ENCODE measurements at regions not wholly inside any gene's neighbourhood (a gene's known extent, or its start where the extent isn't known, plus 50 kb on each side); places are given as distances from the start of the nearest gene placed in this dataset.

- TF ChIP-seq ZFX (IDR thresholded peaks at IDR 0.05; ENCODE audit: borderline replicate concordance) (no peak), CTCF (IDR thresholded peaks at IDR 0.05) (no peak)
- H3K27ac ChIP-seq: no peak overlapping the region
These were observed 233.1 kb upstream of the USP24 start for GRCh38 chr1:55448261-55448660.

DNA sequence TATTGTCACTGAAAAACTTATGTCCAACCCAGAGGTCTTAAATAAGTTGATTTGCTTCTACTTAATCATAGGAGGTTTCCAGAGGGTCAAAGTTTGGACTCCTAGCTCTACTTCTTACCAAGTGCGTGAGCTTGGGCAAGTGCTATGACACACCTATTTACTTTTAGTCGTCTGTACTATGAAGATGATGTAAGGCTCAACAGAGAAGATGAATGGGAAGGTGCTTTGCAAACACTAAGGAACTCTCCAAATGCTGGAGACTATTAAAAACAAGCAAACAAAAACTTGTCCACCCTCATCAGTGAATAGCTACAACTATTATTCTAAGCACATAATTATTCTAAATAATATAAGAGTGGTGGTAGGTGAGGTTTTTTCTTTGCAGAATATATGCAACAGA lies 232.3 kb upstream of the USP24 start:
- TF ChIP-seq CTCF (IDR thresholded peaks at IDR 0.05): no peak
- no peak for TF ChIP-seq ZFX (IDR thresholded peaks at IDR 0.05; ENCODE audit: borderline replicate concordance)
- no peak overlapping the region for H3K27ac ChIP-seq

GRCh38 chr1:55446351-55446750 lies 231.2 kb upstream of the USP24 start:
- H3K27ac ChIP-seq: no peak overlapping the region
- no peak for TF ChIP-seq CTCF (IDR thresholded peaks at IDR 0.05)

GRCh38 chr1:55445416-55445815 lies 230.3 kb upstream of the USP24 start:
- TF ChIP-seq CTCF (IDR thresholded peaks at IDR 0.05) (no peak), ZFX (IDR thresholded peaks at IDR 0.05; ENCODE audit: borderline replicate concordance) (no peak)
- no peak overlapping the region for H3K27ac ChIP-seq

- H3K27ac ChIP-seq: no peak overlapping the region
These were observed 229.5 kb upstream of the USP24 start for GRCh38 chr1:55444667-55445066.

DNA sequence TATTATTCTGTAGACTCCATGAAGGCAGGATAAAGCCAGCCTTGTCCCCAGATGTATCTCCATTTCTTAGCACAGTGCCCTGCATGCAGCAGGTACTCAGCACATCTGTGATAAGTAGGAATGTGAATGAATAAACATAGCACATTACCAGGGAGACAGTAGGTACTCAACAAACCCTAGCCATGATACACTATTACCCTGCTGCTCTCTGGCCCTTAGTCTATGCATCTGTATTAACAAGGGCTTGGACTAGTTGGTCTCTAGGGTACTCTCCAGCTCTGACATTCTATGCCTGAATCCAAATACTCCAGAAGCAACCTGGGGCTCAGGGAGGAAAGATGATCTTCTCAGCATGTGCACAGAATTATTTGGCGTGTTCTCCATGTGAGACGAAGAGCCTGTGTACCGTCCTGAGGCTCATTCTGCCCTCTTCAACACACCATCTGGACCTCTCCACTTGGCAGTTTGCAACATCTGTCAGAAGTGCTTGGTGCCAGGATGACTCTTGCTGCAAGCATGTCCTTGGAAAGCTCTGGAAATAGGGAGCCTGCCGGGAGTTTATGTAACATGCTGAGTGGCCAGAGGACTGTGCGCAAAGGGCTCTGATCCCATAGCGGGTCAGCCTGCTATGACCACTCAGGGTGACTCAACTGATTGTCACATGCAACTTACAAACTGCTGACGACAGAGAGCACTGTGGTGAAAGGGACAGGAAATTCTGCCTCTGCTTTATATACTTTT lies 228.2 kb upstream of the USP24 start:
- H3K27ac ChIP-seq: no peak overlapping the region
- TF ChIP-seq ZFX (IDR thresholded peaks at IDR 0.05; ENCODE audit: borderline replicate concordance) (no peak), CTCF (IDR thresholded peaks at IDR 0.05) (no peak)

More at GRCh38 chr1:55444667-55445066, 229.5 kb upstream of the USP24 start:
- TF ChIP-seq CTCF (IDR thresholded peaks at IDR 0.05) (no peak), ZFX (IDR thresholded peaks at IDR 0.05; ENCODE audit: borderline replicate concordance) (no peak)

- no peak for TF ChIP-seq CTCF (IDR thresholded peaks at IDR 0.05)
- TF ChIP-seq ZFX (IDR thresholded peaks at IDR 0.05; ENCODE audit: borderline replicate concordance): no peak
- no peak overlapping the region for H3K27ac ChIP-seq
These were observed 226.3 kb upstream of the USP24 start for GRCh38 chr1:55441489-55441888.

Data from 22Rv1 (cell line).